ENCODE measurements at regions not wholly inside any gene's neighbourhood (a gene's known extent, or its start where the extent isn't known, plus 50 kb on each side); places are given as distances from the start of the nearest gene placed in this dataset.

GRCh38 chr5:35438288-35438687 lies 179.4 kb upstream of the SPEF2 start:
- ATAC-seq, result no peak
- H3K27me3 Mint-ChIP-seq, result peaks cover 34% of the 10 kb centered on the region
- CTCF ChIA-PET, result no interaction called here
- H3K9me3 Mint-ChIP-seq (ENCODE audit: low read depth), result no peaks in the 10 kb centered on the region
- DNase-seq, result no peak
- no peaks in the 10 kb centered on the region for H3K4me1 Mint-ChIP-seq
- H3K27ac Mint-ChIP-seq, result no peak overlapping the region
- H3K4me3 Mint-ChIP-seq, result no peak overlapping the region
- no peaks in the 10 kb centered on the region for H3K36me3 Mint-ChIP-seq

DNA sequence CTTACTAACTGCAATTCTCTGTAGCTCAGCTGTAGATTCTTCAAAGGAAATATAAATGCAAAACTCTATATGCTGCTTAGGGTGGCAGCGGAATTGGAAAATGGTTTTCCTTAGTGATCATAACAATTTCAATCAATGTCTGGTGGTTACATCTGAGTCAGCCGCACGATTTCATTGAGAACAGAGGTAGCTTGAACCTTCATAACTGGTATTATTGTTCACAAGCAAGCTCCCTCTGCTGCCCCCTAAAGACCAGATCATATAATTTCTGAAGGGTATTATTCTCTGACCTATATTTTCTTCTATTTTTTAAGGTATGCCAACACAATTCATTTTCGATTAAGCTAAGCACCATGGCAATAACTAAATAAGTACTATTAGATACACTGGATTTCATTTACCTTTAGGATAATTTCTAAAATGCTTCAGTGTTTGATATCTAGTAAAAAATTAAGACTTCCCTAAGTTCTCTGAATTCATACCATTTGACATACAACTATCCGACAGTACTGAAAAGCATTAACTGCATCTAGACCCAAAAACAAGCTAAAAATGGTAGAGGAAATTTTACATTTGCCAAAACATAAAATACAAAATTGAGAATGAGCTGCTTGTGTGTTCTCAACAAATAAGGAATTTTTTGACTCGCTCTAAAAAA lies 181.1 kb upstream of the SPEF2 start:
- no peak overlapping the region for H3K4me3 Mint-ChIP-seq
- no peaks in the 10 kb centered on the region for H3K36me3 Mint-ChIP-seq
- H3K9me3 Mint-ChIP-seq (ENCODE audit: low read depth), result no peaks in the 10 kb centered on the region
- no peak overlapping the region for H3K27ac Mint-ChIP-seq
- DNase-seq, result no peak
- no peak for ATAC-seq
- H3K4me1 Mint-ChIP-seq, result no peaks in the 10 kb centered on the region
- CTCF ChIA-PET, result interaction anchor here (0.8 to 1.7 kb wide), 6 partner anchors 9 to 347 kb away, joined by 3 to 6 read pairs (median 3); no protein-coding TSS in a partner anchor
- H3K27me3 Mint-ChIP-seq, result peaks cover 41% of the 10 kb centered on the region

GRCh38 chr5:35430381-35431162 lies 187.1 kb upstream of the SPEF2 start:
- ATAC-seq (no peak), DNase-seq (no peak)
- Mint-ChIP-seq H3K27me3 (peaks cover 25% of the 10 kb centered on the region), H3K4me3 (no peak overlapping the region), H3K4me1 (no peaks in the 10 kb centered on the region), H3K36me3 (no peaks in the 10 kb centered on the region), H3K9me3 (ENCODE audit: low read depth) (no peaks in the 10 kb centered on the region), H3K27ac (no peak overlapping the region)
- CTCF ChIA-PET, result no interaction called here

- no peaks in the 10 kb centered on the region for H3K4me1 Mint-ChIP-seq
- H3K4me3 Mint-ChIP-seq, result no peak overlapping the region
- ATAC-seq (no peak), DNase-seq (no peak)
- no peaks in the 10 kb centered on the region for H3K9me3 Mint-ChIP-seq (ENCODE audit: low read depth)
- H3K36me3 Mint-ChIP-seq, result no peaks in the 10 kb centered on the region
- H3K27ac Mint-ChIP-seq, result no peak overlapping the region
- CTCF ChIA-PET, result no interaction called here
- H3K27me3 Mint-ChIP-seq, result peaks cover 17% of the 10 kb centered on the region
Measured at GRCh38 chr5:35420200-35420599, 189.9 kb upstream of the PRLR start.

DNA sequence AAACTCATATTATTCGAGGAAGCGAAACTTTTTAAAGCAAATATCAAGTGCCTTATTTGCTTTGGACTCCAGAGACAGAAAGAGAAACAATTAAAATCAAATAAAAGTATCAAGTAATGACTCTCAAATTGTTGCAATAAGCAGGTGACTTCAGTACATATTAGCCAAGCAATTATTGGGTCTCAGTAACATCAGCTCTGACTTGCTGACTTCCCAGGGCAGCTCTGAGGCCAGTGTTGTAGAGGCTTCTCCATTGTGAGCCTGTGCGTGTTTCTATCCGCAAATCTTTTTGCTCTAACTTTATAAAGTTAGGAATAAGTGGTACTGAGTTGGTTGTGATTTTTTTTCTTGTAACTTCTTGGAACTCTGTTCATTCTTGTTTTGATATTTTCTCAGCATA lies 186.8 kb upstream of the PRLR start:
- no peaks in the 10 kb centered on the region for H3K9me3 Mint-ChIP-seq (ENCODE audit: low read depth)
- no peaks in the 10 kb centered on the region for H3K36me3 Mint-ChIP-seq
- CTCF ChIA-PET, result no interaction called here
- no peak overlapping the region for H3K27ac Mint-ChIP-seq
- H3K4me1 Mint-ChIP-seq, result no peaks in the 10 kb centered on the region
- no peak for DNase-seq
- H3K4me3 Mint-ChIP-seq, result no peak overlapping the region
- ATAC-seq, result no peak
- peaks cover 2% of the 10 kb centered on the region for H3K27me3 Mint-ChIP-seq

DNA sequence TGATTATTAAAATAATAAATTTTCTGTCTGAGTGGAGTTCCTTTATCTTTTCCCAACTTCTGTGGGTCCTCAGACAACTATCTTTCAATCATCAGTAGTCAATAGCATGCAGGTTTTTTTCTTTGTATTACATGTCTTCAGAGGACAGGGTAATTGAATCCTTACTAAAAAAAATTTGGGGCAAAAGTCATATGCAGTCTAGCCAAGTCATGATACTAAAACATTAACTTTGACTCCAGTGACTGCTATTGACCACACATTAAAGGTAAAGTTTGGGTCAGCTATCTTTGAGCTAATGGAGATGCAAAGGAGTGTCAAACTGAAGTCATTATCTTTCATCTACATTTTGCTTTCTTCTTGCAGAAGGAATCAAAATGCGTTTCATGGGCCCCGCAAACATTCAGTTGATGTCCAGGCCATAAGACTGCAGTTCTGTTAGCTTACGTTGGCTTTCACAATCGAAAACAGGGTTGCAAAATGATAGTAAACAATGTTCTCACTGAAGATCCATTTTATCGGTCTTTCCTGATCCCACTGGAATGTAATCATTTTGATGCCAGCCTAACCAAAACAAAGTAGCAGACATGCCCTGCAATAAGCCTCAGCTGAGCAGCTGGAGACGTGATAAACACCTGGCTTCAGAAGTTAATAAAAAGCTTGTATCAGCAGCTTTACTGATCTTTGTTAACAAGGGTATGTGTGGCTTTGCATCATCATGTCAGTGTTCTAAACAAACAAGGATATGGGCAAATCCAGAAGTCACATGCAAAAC lies 186.1 kb upstream of the PRLR start:
- H3K4me3 Mint-ChIP-seq, result no peak overlapping the region
- H3K4me1 Mint-ChIP-seq, result no peaks in the 10 kb centered on the region
- CTCF ChIA-PET, result no interaction called here
- no peak for DNase-seq
- H3K27ac Mint-ChIP-seq, result no peak overlapping the region
- no peaks in the 10 kb centered on the region for H3K9me3 Mint-ChIP-seq (ENCODE audit: low read depth)
- ATAC-seq, result no peak
- H3K36me3 Mint-ChIP-seq, result no peaks in the 10 kb centered on the region
- H3K27me3 Mint-ChIP-seq, result no peaks in the 10 kb centered on the region

GRCh38 chr5:35415309-35415708 lies 185.0 kb upstream of the PRLR start:
- no peak for DNase-seq
- Mint-ChIP-seq H3K4me1 (no peaks in the 10 kb centered on the region), H3K27ac (no peak overlapping the region), H3K36me3 (no peaks in the 10 kb centered on the region), H3K27me3 (no peaks in the 10 kb centered on the region), H3K4me3 (no peak overlapping the region), H3K9me3 (ENCODE audit: low read depth) (peaks cover 2% of the 10 kb centered on the region)
- ATAC-seq, result no peak
- CTCF ChIA-PET, result no interaction called here

GRCh38 chr5:35409361-35409760 lies 179.1 kb upstream of the PRLR start:
- ATAC-seq (no peak), DNase-seq (no peak)
- H3K4me3 Mint-ChIP-seq, result no peak overlapping the region
- no peaks in the 10 kb centered on the region for H3K36me3 Mint-ChIP-seq
- H3K27ac Mint-ChIP-seq, result no peak overlapping the region
- H3K27me3 Mint-ChIP-seq, result peaks cover 2% of the 10 kb centered on the region
- CTCF ChIA-PET, result no interaction called here
- peaks cover 2% of the 10 kb centered on the region for H3K9me3 Mint-ChIP-seq (ENCODE audit: low read depth)
- H3K4me1 Mint-ChIP-seq, result no peaks in the 10 kb centered on the region

DNA sequence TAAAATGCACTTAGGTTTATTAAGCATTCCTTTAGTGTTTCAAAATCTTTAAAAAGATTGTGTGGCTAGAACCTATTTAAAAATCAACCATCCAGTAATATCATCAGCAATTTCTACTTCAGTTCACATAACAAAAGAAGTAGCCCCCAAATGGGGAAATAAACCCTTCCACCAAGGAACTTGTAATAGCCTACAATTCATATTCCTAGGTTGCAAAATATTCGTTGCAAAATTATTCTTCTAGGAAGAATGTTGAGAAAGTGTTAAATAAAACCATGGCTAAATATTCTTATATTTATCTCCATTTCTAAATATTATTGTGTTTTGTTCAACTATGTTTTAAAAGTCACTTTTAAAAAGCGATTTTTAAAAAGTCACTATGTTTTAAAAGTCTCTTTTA lies 177.9 kb upstream of the PRLR start:
- H3K36me3 Mint-ChIP-seq, result no peaks in the 10 kb centered on the region
- CTCF ChIA-PET, result no interaction called here
- peaks cover 2% of the 10 kb centered on the region for H3K9me3 Mint-ChIP-seq (ENCODE audit: low read depth)
- no peak for ATAC-seq
- DNase-seq, result no peak
- H3K4me3 Mint-ChIP-seq, result no peak overlapping the region
- H3K27me3 Mint-ChIP-seq, result peaks cover 2% of the 10 kb centered on the region
- no peaks in the 10 kb centered on the region for H3K4me1 Mint-ChIP-seq
- H3K27ac Mint-ChIP-seq, result no peak overlapping the region

DNA sequence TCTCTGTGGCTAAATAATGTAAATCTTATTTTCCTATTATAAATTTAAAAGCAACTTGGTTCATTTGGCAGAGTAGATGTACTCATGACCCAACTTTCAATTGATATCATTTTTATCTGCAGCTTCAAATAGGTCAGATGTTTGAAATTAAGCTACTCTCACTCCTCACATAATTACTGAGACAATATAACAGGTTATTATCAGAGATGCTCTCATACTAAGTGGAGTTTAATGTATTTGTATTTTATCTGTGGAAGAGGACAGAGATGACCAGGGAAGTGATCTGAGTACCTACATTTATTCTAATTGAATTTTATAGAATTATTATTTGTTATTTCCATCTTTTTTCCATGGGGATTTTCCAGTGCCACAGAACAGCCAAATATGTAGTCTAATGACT lies 177.4 kb upstream of the PRLR start:
- H3K36me3 Mint-ChIP-seq, result no peaks in the 10 kb centered on the region
- ATAC-seq (no peak), DNase-seq (no peak)
- H3K4me1 Mint-ChIP-seq, result no peaks in the 10 kb centered on the region
- H3K27me3 Mint-ChIP-seq, result peaks cover 2% of the 10 kb centered on the region
- CTCF ChIA-PET, result no interaction called here
- peaks cover 2% of the 10 kb centered on the region for H3K9me3 Mint-ChIP-seq (ENCODE audit: low read depth)
- no peak overlapping the region for H3K4me3 Mint-ChIP-seq
- H3K27ac Mint-ChIP-seq, result no peak overlapping the region

DNA sequence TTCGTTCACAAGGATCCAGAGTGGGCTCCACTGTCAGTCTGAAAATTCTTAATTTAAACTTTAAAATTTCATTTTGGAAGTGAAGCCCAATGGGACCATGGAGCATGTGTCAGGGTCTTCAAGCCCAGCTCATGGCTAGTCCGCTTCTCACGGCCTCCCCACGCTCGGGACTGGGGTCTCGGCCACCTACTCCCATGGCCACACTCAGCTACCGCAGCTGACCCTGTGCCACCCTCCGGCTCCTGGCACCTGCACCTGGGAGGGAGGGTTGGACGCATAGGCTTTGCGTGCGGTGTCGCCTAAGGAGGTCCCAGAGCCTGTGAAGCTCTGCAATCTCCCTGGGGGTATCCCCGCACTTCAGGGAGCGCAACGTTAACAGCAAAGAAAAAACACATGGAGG lies 175.7 kb upstream of the PRLR start:
- Mint-ChIP-seq H3K4me1 (no peaks in the 10 kb centered on the region), H3K36me3 (no peaks in the 10 kb centered on the region), H3K27me3 (peaks cover 2% of the 10 kb centered on the region), H3K9me3 (ENCODE audit: low read depth) (peaks cover under 1% of the 10 kb centered on the region), H3K27ac (no peak overlapping the region), H3K4me3 (no peak overlapping the region)
- CTCF ChIA-PET, result no interaction called here
- DNase-seq (no peak), ATAC-seq (no peak)

GRCh38 chr5:35404701-35405100 lies 174.4 kb upstream of the PRLR start:
- DNase-seq (no peak), ATAC-seq (no peak)
- H3K36me3 Mint-ChIP-seq, result no peaks in the 10 kb centered on the region
- no peaks in the 10 kb centered on the region for H3K9me3 Mint-ChIP-seq (ENCODE audit: low read depth)
- peaks cover under 1% of the 10 kb centered on the region for H3K27me3 Mint-ChIP-seq
- CTCF ChIA-PET, result no interaction called here
- H3K4me1 Mint-ChIP-seq, result no peaks in the 10 kb centered on the region
- no peak overlapping the region for H3K4me3 Mint-ChIP-seq
- H3K27ac Mint-ChIP-seq, result no peak overlapping the region

DNA sequence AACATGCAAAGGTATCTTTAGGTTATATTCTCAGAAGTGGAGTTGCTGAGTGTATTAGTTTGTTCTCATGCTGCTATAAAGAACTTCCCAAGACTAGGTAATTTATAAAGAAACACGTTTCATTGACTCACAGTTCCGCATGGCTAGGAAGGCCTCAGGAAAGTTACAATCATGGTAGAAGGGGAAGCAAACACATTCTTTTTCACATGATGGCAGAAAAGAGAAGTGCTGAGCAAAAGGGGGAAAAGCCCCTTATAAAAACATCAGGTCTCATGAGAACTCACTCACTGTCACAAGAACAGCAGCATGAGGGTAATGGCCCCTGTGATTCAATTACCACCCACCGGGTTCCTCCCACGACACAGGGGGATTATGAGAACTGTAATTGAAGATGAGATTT lies 163.6 kb upstream of the PRLR start:
- ATAC-seq, result no peak
- Mint-ChIP-seq H3K4me1 (no peaks in the 10 kb centered on the region), H3K9me3 (ENCODE audit: low read depth) (no peaks in the 10 kb centered on the region), H3K27ac (no peak overlapping the region), H3K36me3 (no peaks in the 10 kb centered on the region), H3K4me3 (no peak overlapping the region), H3K27me3 (peaks cover 4% of the 10 kb centered on the region)
- no peak for DNase-seq
- CTCF ChIA-PET, result no interaction called here

DNA sequence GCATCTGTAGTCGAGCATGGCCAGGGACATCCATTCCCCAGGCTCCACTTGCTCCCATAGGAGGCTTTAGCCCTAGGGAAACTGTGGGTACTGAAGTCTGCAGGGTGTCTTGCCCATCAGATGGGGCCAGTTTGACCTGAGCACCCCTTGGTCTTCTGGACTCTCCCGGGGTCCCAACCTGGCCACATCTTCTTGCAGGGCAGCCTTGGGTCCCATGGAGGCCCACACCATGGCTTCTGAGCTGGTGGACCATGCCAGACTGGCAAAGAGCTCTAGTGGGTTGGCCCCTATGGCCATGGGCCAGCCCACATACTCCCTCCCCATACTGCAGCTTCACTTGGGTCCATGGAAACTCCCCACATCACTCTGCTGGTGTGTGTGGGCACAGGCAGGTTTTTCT lies 154.4 kb upstream of the PRLR start:
- Mint-ChIP-seq H3K36me3 (no peaks in the 10 kb centered on the region), H3K4me1 (no peaks in the 10 kb centered on the region), H3K9me3 (ENCODE audit: low read depth) (no peaks in the 10 kb centered on the region), H3K27me3 (peaks cover 4% of the 10 kb centered on the region), H3K4me3 (no peak overlapping the region), H3K27ac (no peak overlapping the region)
- CTCF ChIA-PET, result no interaction called here
- DNase-seq (no peak), ATAC-seq (no peak)
